GM23338 (cell line): ENCODE measurements at regions not wholly inside any gene's neighbourhood (a gene's known extent, or its start where the extent isn't known, plus 50 kb on each side); places are given as distances from the start of the nearest gene placed in this dataset.

Experiments
- ATAC-seq: fragments of 200-7000 bp; cut with Tn5 transposase; 3 replicates; pipeline ENCODE4 v1.9.1; 2020
- DNase-seq: peaks from one replicate; pipeline ENCODE4 v3.0.0-alpha.2; 2015; ENCODE audit warnings: low spot score
- H2AFZ ChIP-seq: fragments of 200-600 bp; sonication (generic); 2 replicates; pipeline ENCODE4 v1.8.0; 2016; ENCODE audit warnings: antibody characterized with exemption, mild to moderate bottlenecking, moderate library complexity
- H3F3A ChIP-seq: fragments of 200-600 bp; sonication (generic); replicated peaks from 2 replicates; pipeline ENCODE4 v1.8.0; 2017; ENCODE audit warnings: antibody characterized with exemption, mixed run types, low read depth
- H3K27ac ChIP-seq: fragments of 200-600 bp; sonication (generic); 2 replicates; pipeline ENCODE4 v1.6.1; 2016; ENCODE audit warnings: low read depth
- H3K27me3 ChIP-seq: fragments of 200-600 bp; sonication (generic); 2 replicates; pipeline ENCODE4 v1.8.0; 2016; ENCODE audit warnings: mild to moderate bottlenecking, mixed run types, moderate library complexity; ENCODE audit not compliant: insufficient read depth
- H3K36me3 ChIP-seq: fragments of 200-600 bp; sonication (generic); 2 replicates; pipeline ENCODE4 v1.8.0; 2016; ENCODE audit warnings: mild to moderate bottlenecking; ENCODE audit not compliant: insufficient read depth
- H3K4me1 ChIP-seq: fragments of 200-600 bp; sonication (generic); 2 replicates; pipeline ENCODE4 v1.8.0; 2016; ENCODE audit warnings: mild to moderate bottlenecking, moderate library complexity; ENCODE audit not compliant: insufficient read depth
- H3K4me2 ChIP-seq: fragments of 200-600 bp; sonication (generic); 2 replicates; pipeline ENCODE4 v1.7.1; 2017; ENCODE audit warnings: mixed run types
- H3K4me3 ChIP-seq: fragments of 200-600 bp; sonication (generic); 2 replicates; pipeline ENCODE4 v1.6.1; 2016; ENCODE audit warnings: mixed run types
- H3K79me2 ChIP-seq: fragments of 200-600 bp; sonication (generic); replicated peaks from 2 replicates; pipeline ENCODE4 v1.8.0; 2017; ENCODE audit warnings: mild to moderate bottlenecking; ENCODE audit not compliant: insufficient read depth
- H3K9me2 ChIP-seq: fragments of 200-600 bp; sonication (generic); 2 replicates; pipeline ENCODE4 v1.8.0; 2017; ENCODE audit not compliant: insufficient read depth
- H4K20me1 ChIP-seq: fragments of 200-600 bp; sonication (generic); replicated peaks from 2 replicates; pipeline ENCODE4 v1.8.0; 2017; ENCODE audit warnings: mild to moderate bottlenecking; ENCODE audit not compliant: insufficient read depth
- H3K27ac Mint-ChIP-seq: 2 replicates; pipeline ENCODE4 v1.8.0; 2020; ENCODE audit warnings: inconsistent platforms, mild to moderate bottlenecking, moderate library complexity, mixed read lengths
- H3K27me3 Mint-ChIP-seq: 3 replicates; pipeline ENCODE4 v1.8.0; 2022; ENCODE audit warnings: low read depth, mild to moderate bottlenecking, moderate library complexity, mixed read lengths, inconsistent platforms; ENCODE audit not compliant: insufficient read depth, poor library complexity
- H3K36me3 Mint-ChIP-seq: 3 replicates; pipeline ENCODE4 v1.8.0; 2021; ENCODE audit warnings: low read depth, mild to moderate bottlenecking, inconsistent platforms, moderate library complexity, mixed read lengths
- H3K4me1 Mint-ChIP-seq: 3 replicates; pipeline ENCODE4 v1.8.0; 2020; ENCODE audit warnings: mild to moderate bottlenecking, inconsistent platforms, mixed read lengths
- H3K4me3 Mint-ChIP-seq: 3 replicates; pipeline ENCODE4 v1.8.0; 2021; ENCODE audit warnings: moderate library complexity, mild to moderate bottlenecking, inconsistent platforms, mixed read lengths
- H3K9me3 Mint-ChIP-seq: 3 replicates; pipeline ENCODE4 v1.8.0; 2020; ENCODE audit warnings: moderate library complexity, mild to moderate bottlenecking, inconsistent platforms, mixed read lengths
- CREB1 ChIP-seq: fragments of 250-450 bp; sonication (Bioruptor Pico); IDR thresholded peaks from 2 replicates; pipeline ENCODE4 v1.5.0; 2020; ENCODE audit warnings: low read depth, mild to moderate bottlenecking, moderate library complexity
- EZH2 ChIP-seq: fragments of 200-600 bp; sonication (generic); IDR thresholded peaks from one replicate; pipeline ENCODE4 v1.8.0; 2017; ENCODE audit warnings: antibody characterized with exemption, mild to moderate bottlenecking, low read depth; ENCODE audit not compliant: unreplicated experiment
- EZH2phosphoT487 ChIP-seq: fragments of 200-600 bp; sonication (generic); IDR thresholded peaks from one replicate; pipeline ENCODE4 v1.8.1; 2018; ENCODE audit warnings: antibody characterized with exemption; ENCODE audit not compliant: unreplicated experiment
- JUNB ChIP-seq: IDR thresholded peaks from one replicate; pipeline ENCODE4 v1.6.1; 2016; ENCODE audit warnings: antibody characterized with exemption; ENCODE audit not compliant: unreplicated experiment
- NANOG ChIP-seq: IDR thresholded peaks from 2 replicates; pipeline ENCODE4 v1.6.1; 2016; ENCODE audit warnings: antibody characterized with exemption, borderline replicate concordance
- POLR2AphosphoS5 ChIP-seq: IDR thresholded peaks from 2 replicates; pipeline ENCODE4 v1.6.1; 2016; ENCODE audit warnings: antibody characterized with exemption, low read depth
- REST ChIP-seq: IDR thresholded peaks from one replicate; pipeline ENCODE4 v1.6.1; 2018; ENCODE audit warnings: antibody characterized with exemption; ENCODE audit not compliant: unreplicated experiment
- STAT1 ChIP-seq: IDR thresholded peaks from one replicate; pipeline ENCODE4 v1.6.1; 2016; ENCODE audit warnings: antibody characterized with exemption; ENCODE audit not compliant: unreplicated experiment
- ZNF114 ChIP-seq: fragments of 250-450 bp; sonication (Bioruptor Pico); IDR thresholded peaks from 2 replicates; pipeline ENCODE4 v1.5.0; 2020; ENCODE audit warnings: mild to moderate bottlenecking, moderate library complexity
- ZNF331 ChIP-seq: fragments of 250-450 bp; sonication (Bioruptor Pico); IDR thresholded peaks from 2 replicates; pipeline ENCODE4 v1.5.0; 2020; ENCODE audit warnings: low read depth, mild to moderate bottlenecking, moderate library complexity
- ZNF462 ChIP-seq: fragments of 250-450 bp; sonication (Bioruptor Pico); IDR thresholded peaks from 2 replicates; pipeline ENCODE4 v1.5.0; 2020; ENCODE audit warnings: mild to moderate bottlenecking, moderate library complexity
- TF ChIP-seq, protein P1 (sequence below): IDR thresholded peaks from 2 replicates; pipeline ENCODE4 v1.6.1; 2016; ENCODE audit warnings: antibody characterized with exemption
- TF ChIP-seq, protein P2 (sequence below), 2 experiments: fragments of 200-600 bp in 1 of 2; sonication (generic) in 1 of 2; conservative IDR thresholded peaks; 2 replicates each; pipeline versions ENCODE4 v1.5.1 to v1.6.1; 2016 to 2017; ENCODE audit warnings: antibody characterized with exemption in 2 of 2, low read depth in 2 of 2, mild to moderate bottlenecking in 2 of 2, moderate library complexity in 1 of 2

- Mint-ChIP-seq H3K27ac (no peak overlapping the region), H3K4me1 (peaks cover 4% of the 10 kb centered on the region), H3K9me3 (no peaks in the 10 kb centered on the region), H3K4me3 (no peak overlapping the region), H3K27me3 (no peaks in the 10 kb centered on the region), H3K36me3 (no peaks in the 10 kb centered on the region)
- no peak overlapping the region for H3K27ac ChIP-seq
- ATAC-seq (no peak), DNase-seq (no peak)
- no peak overlapping the region for H3K4me2 ChIP-seq
- no peaks in the 10 kb centered on the region for H4K20me1 ChIP-seq
- H3K79me2 ChIP-seq = no peaks in the 10 kb centered on the region
- H3K27me3 ChIP-seq = no peaks in the 10 kb centered on the region
- no peaks in the 10 kb centered on the region for H3F3A ChIP-seq
- no peak overlapping the region for H3K4me3 ChIP-seq
- TF ChIP-seq EZH2phosphoT487 = no peak
- TF ChIP-seq ZNF331 = no peak
- TF ChIP-seq, protein P1, sequence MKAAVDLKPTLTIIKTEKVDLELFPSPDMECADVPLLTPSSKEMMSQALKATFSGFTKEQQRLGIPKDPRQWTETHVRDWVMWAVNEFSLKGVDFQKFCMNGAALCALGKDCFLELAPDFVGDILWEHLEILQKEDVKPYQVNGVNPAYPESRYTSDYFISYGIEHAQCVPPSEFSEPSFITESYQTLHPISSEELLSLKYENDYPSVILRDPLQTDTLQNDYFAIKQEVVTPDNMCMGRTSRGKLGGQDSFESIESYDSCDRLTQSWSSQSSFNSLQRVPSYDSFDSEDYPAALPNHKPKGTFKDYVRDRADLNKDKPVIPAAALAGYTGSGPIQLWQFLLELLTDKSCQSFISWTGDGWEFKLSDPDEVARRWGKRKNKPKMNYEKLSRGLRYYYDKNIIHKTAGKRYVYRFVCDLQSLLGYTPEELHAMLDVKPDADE = no peak
- TF ChIP-seq STAT1 = no peak
- TF ChIP-seq CREB1 = no peak
- no peak for TF ChIP-seq REST
- no peak for TF ChIP-seq EZH2
- no peak for TF ChIP-seq ZNF114
- no peak for TF ChIP-seq ZNF462
- no peak for TF ChIP-seq JUNB
- TF ChIP-seq NANOG = no peak
- TF ChIP-seq, protein P2, sequence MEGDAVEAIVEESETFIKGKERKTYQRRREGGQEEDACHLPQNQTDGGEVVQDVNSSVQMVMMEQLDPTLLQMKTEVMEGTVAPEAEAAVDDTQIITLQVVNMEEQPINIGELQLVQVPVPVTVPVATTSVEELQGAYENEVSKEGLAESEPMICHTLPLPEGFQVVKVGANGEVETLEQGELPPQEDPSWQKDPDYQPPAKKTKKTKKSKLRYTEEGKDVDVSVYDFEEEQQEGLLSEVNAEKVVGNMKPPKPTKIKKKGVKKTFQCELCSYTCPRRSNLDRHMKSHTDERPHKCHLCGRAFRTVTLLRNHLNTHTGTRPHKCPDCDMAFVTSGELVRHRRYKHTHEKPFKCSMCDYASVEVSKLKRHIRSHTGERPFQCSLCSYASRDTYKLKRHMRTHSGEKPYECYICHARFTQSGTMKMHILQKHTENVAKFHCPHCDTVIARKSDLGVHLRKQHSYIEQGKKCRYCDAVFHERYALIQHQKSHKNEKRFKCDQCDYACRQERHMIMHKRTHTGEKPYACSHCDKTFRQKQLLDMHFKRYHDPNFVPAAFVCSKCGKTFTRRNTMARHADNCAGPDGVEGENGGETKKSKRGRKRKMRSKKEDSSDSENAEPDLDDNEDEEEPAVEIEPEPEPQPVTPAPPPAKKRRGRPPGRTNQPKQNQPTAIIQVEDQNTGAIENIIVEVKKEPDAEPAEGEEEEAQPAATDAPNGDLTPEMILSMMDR (conservative IDR thresholded peaks at IDR 0.05; ENCODE audit: low read depth in 2 of 2) = no peak
- TF ChIP-seq POLR2AphosphoS5 = no peak
- no peak overlapping the region for H2AFZ ChIP-seq
- peaks cover 25% of the 10 kb centered on the region for H3K9me2 ChIP-seq
- no peaks in the 10 kb centered on the region for H3K4me1 ChIP-seq
- no peaks in the 10 kb centered on the region for H3K36me3 ChIP-seq
Observed at GRCh38 chr3:124108446-124108845, 116.5 kb upstream of the ROPN1 start.
